ENCODE measurements at regions not wholly inside any gene's neighbourhood (a gene's known extent, or its start where the extent isn't known, plus 50 kb on each side); places are given as distances from the start of the nearest gene placed in this dataset.

DNA sequence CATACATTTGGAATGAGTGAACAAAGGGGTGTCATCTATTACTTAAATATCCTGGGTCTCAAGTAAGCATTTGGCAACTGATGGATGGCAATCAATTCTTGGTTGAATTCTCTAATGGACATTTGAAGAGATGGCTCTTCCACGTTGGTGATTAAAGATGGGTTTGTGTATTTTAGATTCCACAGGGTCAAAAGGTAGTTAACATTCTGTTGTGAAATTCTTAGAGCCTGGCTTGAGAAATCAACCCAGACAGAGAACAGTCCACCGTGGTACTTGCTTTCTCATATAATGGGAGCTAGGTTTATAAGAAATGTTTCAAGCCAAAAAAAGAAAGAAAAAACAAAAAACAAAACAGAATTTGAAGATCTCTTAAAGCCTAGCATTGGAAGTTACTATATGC is 355.9 kb upstream of the PITX2 start:
- TF ChIP-seq, protein P1, sequence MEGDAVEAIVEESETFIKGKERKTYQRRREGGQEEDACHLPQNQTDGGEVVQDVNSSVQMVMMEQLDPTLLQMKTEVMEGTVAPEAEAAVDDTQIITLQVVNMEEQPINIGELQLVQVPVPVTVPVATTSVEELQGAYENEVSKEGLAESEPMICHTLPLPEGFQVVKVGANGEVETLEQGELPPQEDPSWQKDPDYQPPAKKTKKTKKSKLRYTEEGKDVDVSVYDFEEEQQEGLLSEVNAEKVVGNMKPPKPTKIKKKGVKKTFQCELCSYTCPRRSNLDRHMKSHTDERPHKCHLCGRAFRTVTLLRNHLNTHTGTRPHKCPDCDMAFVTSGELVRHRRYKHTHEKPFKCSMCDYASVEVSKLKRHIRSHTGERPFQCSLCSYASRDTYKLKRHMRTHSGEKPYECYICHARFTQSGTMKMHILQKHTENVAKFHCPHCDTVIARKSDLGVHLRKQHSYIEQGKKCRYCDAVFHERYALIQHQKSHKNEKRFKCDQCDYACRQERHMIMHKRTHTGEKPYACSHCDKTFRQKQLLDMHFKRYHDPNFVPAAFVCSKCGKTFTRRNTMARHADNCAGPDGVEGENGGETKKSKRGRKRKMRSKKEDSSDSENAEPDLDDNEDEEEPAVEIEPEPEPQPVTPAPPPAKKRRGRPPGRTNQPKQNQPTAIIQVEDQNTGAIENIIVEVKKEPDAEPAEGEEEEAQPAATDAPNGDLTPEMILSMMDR (IDR thresholded peaks at IDR 0.05; ENCODE audit: low read length): no peak
- TF ChIP-seq EZH2 (optimal IDR thresholded peaks at IDR 0.05; ENCODE audit: low read depth, low read length) (no peak), EZH2phosphoT487 (IDR thresholded peaks at IDR 0.05; ENCODE audit: low read length) (no peak)

Measured in MM.1S (cell line).